ENCODE measurements at regions not wholly inside any gene's neighbourhood (a gene's known extent, or its start where the extent isn't known, plus 50 kb on each side); places are given as distances from the start of the nearest gene placed in this dataset.

GRCh38 chr4:123980736-123981300 lies 584.2 kb downstream of the SPRY1 start:
- H3K4me3 Mint-ChIP-seq (ENCODE audit: unreplicated experiment) = no peak overlapping the region
- no peaks in the 10 kb centered on the region for H3K36me3 Mint-ChIP-seq (ENCODE audit: unreplicated experiment)
- peaks cover 2% of the 10 kb centered on the region for H3K27me3 Mint-ChIP-seq (ENCODE audit: unreplicated experiment)
- H3K9me3 Mint-ChIP-seq (ENCODE audit: unreplicated experiment) = peaks cover 6% of the 10 kb centered on the region
- DNase-seq = no peak
- no peak overlapping the region for H3K27ac Mint-ChIP-seq (ENCODE audit: unreplicated experiment)
- peaks cover 16% of the 10 kb centered on the region for H3K4me1 Mint-ChIP-seq (ENCODE audit: low read depth, unreplicated experiment)
- TF ChIP-seq CTCF (IDR thresholded peaks at IDR 0.05; ENCODE audit: partially characterized antibody, unreplicated experiment) = no peak

GRCh38 chr4:123984886-123985285 lies 588.3 kb downstream of the SPRY1 start:
- Mint-ChIP-seq H3K4me3 (ENCODE audit: unreplicated experiment) (no peak overlapping the region), H3K27me3 (ENCODE audit: unreplicated experiment) (no peaks in the 10 kb centered on the region), H3K36me3 (ENCODE audit: unreplicated experiment) (no peaks in the 10 kb centered on the region), H3K27ac (ENCODE audit: unreplicated experiment) (no peak overlapping the region), H3K9me3 (ENCODE audit: unreplicated experiment) (no peaks in the 10 kb centered on the region), H3K4me1 (ENCODE audit: low read depth, unreplicated experiment) (no peaks in the 10 kb centered on the region)
- no peak for DNase-seq
- TF ChIP-seq CTCF (IDR thresholded peaks at IDR 0.05; ENCODE audit: partially characterized antibody, unreplicated experiment) = no peak

- TF ChIP-seq CTCF (IDR thresholded peaks at IDR 0.05; ENCODE audit: partially characterized antibody, unreplicated experiment) = no peak
- Mint-ChIP-seq H3K4me3 (ENCODE audit: unreplicated experiment) (no peak overlapping the region), H3K27me3 (ENCODE audit: unreplicated experiment) (no peaks in the 10 kb centered on the region), H3K36me3 (ENCODE audit: unreplicated experiment) (no peaks in the 10 kb centered on the region), H3K27ac (ENCODE audit: unreplicated experiment) (no peak overlapping the region), H3K4me1 (ENCODE audit: low read depth, unreplicated experiment) (no peaks in the 10 kb centered on the region), H3K9me3 (ENCODE audit: unreplicated experiment) (no peaks in the 10 kb centered on the region)
- DNase-seq = no peak
Observed at GRCh38 chr4:123986268-123986798, 589.7 kb downstream of the SPRY1 start.

GRCh38 chr4:123987408-123987807 lies 590.8 kb downstream of the SPRY1 start:
- H3K4me3 Mint-ChIP-seq (ENCODE audit: unreplicated experiment) = no peak overlapping the region
- H3K9me3 Mint-ChIP-seq (ENCODE audit: unreplicated experiment) = peaks cover 2% of the 10 kb centered on the region
- peaks cover 2% of the 10 kb centered on the region for H3K27me3 Mint-ChIP-seq (ENCODE audit: unreplicated experiment)
- no peak overlapping the region for H3K27ac Mint-ChIP-seq (ENCODE audit: unreplicated experiment)
- no peaks in the 10 kb centered on the region for H3K36me3 Mint-ChIP-seq (ENCODE audit: unreplicated experiment)
- H3K4me1 Mint-ChIP-seq (ENCODE audit: low read depth, unreplicated experiment) = no peaks in the 10 kb centered on the region
- no peak for TF ChIP-seq CTCF (IDR thresholded peaks at IDR 0.05; ENCODE audit: partially characterized antibody, unreplicated experiment)
- DNase-seq = no peak

- no peak for TF ChIP-seq CTCF (IDR thresholded peaks at IDR 0.05; ENCODE audit: partially characterized antibody, unreplicated experiment)
- no peak overlapping the region for H3K27ac Mint-ChIP-seq (ENCODE audit: unreplicated experiment)
- DNase-seq = no peak
- peaks cover 2% of the 10 kb centered on the region for H3K9me3 Mint-ChIP-seq (ENCODE audit: unreplicated experiment)
- peaks cover 2% of the 10 kb centered on the region for H3K27me3 Mint-ChIP-seq (ENCODE audit: unreplicated experiment)
- H3K4me1 Mint-ChIP-seq (ENCODE audit: low read depth, unreplicated experiment) = no peaks in the 10 kb centered on the region
- H3K36me3 Mint-ChIP-seq (ENCODE audit: unreplicated experiment) = no peaks in the 10 kb centered on the region
- H3K4me3 Mint-ChIP-seq (ENCODE audit: unreplicated experiment) = no peak overlapping the region
Observed at GRCh38 chr4:123990310-123990870, 593.8 kb downstream of the SPRY1 start.

Measured in glutamatergic neuron (in vitro differentiated cells).